ENCODE measurements at regions not wholly inside any gene's neighbourhood (a gene's known extent, or its start where the extent isn't known, plus 50 kb on each side); places are given as distances from the start of the nearest gene placed in this dataset.
"Not testable (repeated sequence)": the region's sequence is repeated elsewhere in the genome, so short reads cannot be mapped to it uniquely, and the experiment has no call there.

- H4K20me1 ChIP-seq (ENCODE audit: control insufficient read depth, insufficient read depth, low read depth, low read length) = no peaks in the 10 kb centered on the region
- H3K9me3 ChIP-seq (ENCODE audit: control insufficient read depth, insufficient read depth, low read length) = no peaks in the 10 kb centered on the region
- H3K27me3 ChIP-seq (ENCODE audit: control insufficient read depth, low read length) = peaks cover 25% of the 10 kb centered on the region
- H3K4me2 ChIP-seq (ENCODE audit: low read length) = no peak overlapping the region
- H3K36me3 ChIP-seq (ENCODE audit: control insufficient read depth, low read length) = no peaks in the 10 kb centered on the region
- H3K27ac ChIP-seq (ENCODE audit: low read depth, low read length) = no peak overlapping the region
- H3K4me3 ChIP-seq (ENCODE audit: low read length) = no peak overlapping the region
- no peaks in the 10 kb centered on the region for H3K79me2 ChIP-seq (ENCODE audit: control insufficient read depth, low read length)
- H3K4me1 ChIP-seq (ENCODE audit: control insufficient read depth, low read length) = 0 out of 2 replicates have a peak, but pooled peaks cover 3% of the 10 kb centered on the region
- TF ChIP-seq CTCF (IDR thresholded peaks at IDR 0.05; ENCODE audit: low read depth, low read length, poor library complexity, severe bottlenecking) (no peak), EZH2phosphoT487 (IDR thresholded peaks at IDR 0.05; ENCODE audit: borderline replicate concordance, low read length) (no peak)
- no peaks in the 10 kb centered on the region for H3F3A ChIP-seq (ENCODE audit: control insufficient read depth, insufficient read depth)
- no peaks in the 10 kb centered on the region for H3K9me2 ChIP-seq (replicated peaks; ENCODE audit: control insufficient read depth, low read length)
Measured at GRCh38 chr15:70374096-70374495, 276.4 kb upstream of the TLE3 start.

- not testable (repeated sequence) for H3K4me1 ChIP-seq (ENCODE audit: control insufficient read depth, low read length); H3K36me3 ChIP-seq (ENCODE audit: control insufficient read depth, low read length); H4K20me1 ChIP-seq (ENCODE audit: control insufficient read depth, insufficient read depth, low read depth, low read length); H3K4me3 ChIP-seq (ENCODE audit: low read length); H3F3A ChIP-seq (ENCODE audit: control insufficient read depth, insufficient read depth); H3K9me2 ChIP-seq (replicated peaks; ENCODE audit: control insufficient read depth, low read length); H3K79me2 ChIP-seq (ENCODE audit: control insufficient read depth, low read length); H3K9me3 ChIP-seq (ENCODE audit: control insufficient read depth, insufficient read depth, low read length); H3K4me2 ChIP-seq (ENCODE audit: low read length); H3K27ac ChIP-seq (ENCODE audit: low read depth, low read length)
- peaks cover 25% of the 10 kb centered on the region for H3K27me3 ChIP-seq (ENCODE audit: control insufficient read depth, low read length)
Measured at GRCh38 chr15:70373439-70373838, 275.7 kb upstream of the TLE3 start.

- not testable (repeated sequence) for H3K4me3 ChIP-seq (ENCODE audit: low read length); H3K4me2 ChIP-seq (ENCODE audit: low read length); H3K27ac ChIP-seq (ENCODE audit: low read depth, low read length)
Measured at GRCh38 chr15:70367913-70368705, 270.4 kb upstream of the TLE3 start.

GRCh38 chr15:70364023-70364422, 266.3 kb upstream of the TLE3 start:
- not testable (repeated sequence) for H3K4me3 ChIP-seq (ENCODE audit: low read length); H4K20me1 ChIP-seq (ENCODE audit: control insufficient read depth, insufficient read depth, low read depth, low read length); H3K4me1 ChIP-seq (ENCODE audit: control insufficient read depth, low read length); H3K9me3 ChIP-seq (ENCODE audit: control insufficient read depth, insufficient read depth, low read length); H3K4me2 ChIP-seq (ENCODE audit: low read length); H3K27me3 ChIP-seq (ENCODE audit: control insufficient read depth, low read length); H3K79me2 ChIP-seq (ENCODE audit: control insufficient read depth, low read length); H3K9me2 ChIP-seq (replicated peaks; ENCODE audit: control insufficient read depth, low read length); H3K27ac ChIP-seq (ENCODE audit: low read depth, low read length); H3K36me3 ChIP-seq (ENCODE audit: control insufficient read depth, low read length); H3F3A ChIP-seq (ENCODE audit: control insufficient read depth, insufficient read depth)

More at GRCh38 chr15:70367913-70368705, 270.4 kb upstream of the TLE3 start:
- H3K9me2 ChIP-seq (replicated peaks; ENCODE audit: control insufficient read depth, low read length); H3K4me1 ChIP-seq (ENCODE audit: control insufficient read depth, low read length); H3F3A ChIP-seq (ENCODE audit: control insufficient read depth, insufficient read depth); H3K36me3 ChIP-seq (ENCODE audit: control insufficient read depth, low read length); H3K27me3 ChIP-seq (ENCODE audit: control insufficient read depth, low read length); H3K9me3 ChIP-seq (ENCODE audit: control insufficient read depth, insufficient read depth, low read length); H4K20me1 ChIP-seq (ENCODE audit: control insufficient read depth, insufficient read depth, low read depth, low read length); H3K79me2 ChIP-seq (ENCODE audit: control insufficient read depth, low read length): not testable (repeated sequence)

GRCh38 chr15:70362886-70363285, 265.2 kb upstream of the TLE3 start:
- H3K4me3 ChIP-seq (ENCODE audit: low read length) = no peak overlapping the region
- H3K9me3 ChIP-seq (ENCODE audit: control insufficient read depth, insufficient read depth, low read length) = peaks cover 3% of the 10 kb centered on the region; the same call in 1 of the 2 replicates
- H4K20me1 ChIP-seq (ENCODE audit: control insufficient read depth, insufficient read depth, low read depth, low read length) = no peaks in the 10 kb centered on the region
- no peaks in the 10 kb centered on the region for H3K79me2 ChIP-seq (ENCODE audit: control insufficient read depth, low read length)
- H3K27ac ChIP-seq (ENCODE audit: low read depth, low read length) = no peak overlapping the region
- no peak for TF ChIP-seq EZH2phosphoT487 (IDR thresholded peaks at IDR 0.05; ENCODE audit: borderline replicate concordance, low read length)
- peak; percentile 70 for TF ChIP-seq CTCF (IDR thresholded peaks at IDR 0.05; ENCODE audit: low read depth, low read length, poor library complexity, severe bottlenecking)
- no peaks in the 10 kb centered on the region for H3K9me2 ChIP-seq (replicated peaks; ENCODE audit: control insufficient read depth, low read length)
- peaks cover 2% of the 10 kb centered on the region; the same call in 1 of the 2 replicates for H3K27me3 ChIP-seq (ENCODE audit: control insufficient read depth, low read length)
- no peaks in the 10 kb centered on the region for H3K36me3 ChIP-seq (ENCODE audit: control insufficient read depth, low read length)
- no peaks in the 10 kb centered on the region for H3K4me1 ChIP-seq (ENCODE audit: control insufficient read depth, low read length)
- no peak overlapping the region for H3K4me2 ChIP-seq (ENCODE audit: low read length)
- no peaks in the 10 kb centered on the region; the same call in 1 of the 2 replicates for H3F3A ChIP-seq (ENCODE audit: control insufficient read depth, insufficient read depth)
